Upper lobe of right lung (tissue), 1 donor: ENCODE measurements at regions not wholly inside any gene's neighbourhood (a gene's known extent, or its start where the extent isn't known, plus 50 kb on each side); places are given as distances from the start of the nearest gene placed in this dataset.

ENCODE experiments used
- ATAC-seq: fragments of 200-7000 bp; cut with Tn5 transposase; one replicate; pipeline ENCODE4 v1.9.1; 2020; ENCODE audit warnings: mild to moderate bottlenecking, moderate library complexity
- DNase-seq: peaks from one replicate; pipeline ENCODE4 v3.0.0-alpha.2; 2020
- H3K27ac ChIP-seq: fragments of 200-600 bp; one replicate; pipeline ENCODE4 v1.8.0; 2022
- H3K27me3 ChIP-seq: fragments of 200-600 bp; one replicate; pipeline ENCODE4 v1.8.0; 2022; ENCODE audit warnings: mild to moderate bottlenecking
- H3K36me3 ChIP-seq: fragments of 200-600 bp; one replicate; pipeline ENCODE4 v1.8.0; 2022
- H3K4me1 ChIP-seq: fragments of 200-600 bp; one replicate; pipeline ENCODE4 v1.8.0; 2022
- H3K4me3 ChIP-seq: fragments of 200-600 bp; one replicate; pipeline ENCODE4 v1.8.0; 2022; ENCODE audit warnings: mild to moderate bottlenecking
- H3K9me3 ChIP-seq: fragments of 200-600 bp; one replicate; pipeline ENCODE4 v1.8.0; 2022
- CTCF ChIP-seq: fragments of 200-600 bp; IDR thresholded peaks from one replicate; pipeline ENCODE4 v1.8.0; 2022; ENCODE audit warnings: antibody characterized with exemption
- intact Hi-C: fragments of 100-400 bp; cut with DNase I; formaldehyde crosslinking; loops from one replicate; pipeline ENCODE4 v1.11.0; 2022
- donor health status: DM: no; HTN: yes; CAD: no; lungs with severe emphysema.

GRCh38 chr10:131824371-131825149, 76.2 kb upstream of the PPP2R2D start:
- intact Hi-C loops, result no loop called here
- no peaks in the 10 kb centered on the region for H3K4me1 ChIP-seq
- H3K9me3 ChIP-seq, result no peaks in the 10 kb centered on the region
- no peak for TF ChIP-seq CTCF
- H3K27ac ChIP-seq, result no peak overlapping the region
- ATAC-seq (peak; percentile 46), DNase-seq (peak; percentile 65)
- peaks cover 14% of the 10 kb centered on the region for H3K27me3 ChIP-seq
- no peak overlapping the region for H3K4me3 ChIP-seq
- no peaks in the 10 kb centered on the region for H3K36me3 ChIP-seq

- Histone ChIP-seq H3K27me3 (peaks cover 12% of the 10 kb centered on the region), H3K9me3 (no peaks in the 10 kb centered on the region), H3K4me1 (no peaks in the 10 kb centered on the region), H3K36me3 (no peaks in the 10 kb centered on the region), H3K4me3 (no peak overlapping the region), H3K27ac (no peak overlapping the region)
- no peak for TF ChIP-seq CTCF
- DNase-seq (peak; percentile 11), ATAC-seq (no peak)
- intact Hi-C loops, result no loop called here
Observed at GRCh38 chr10:131825150-131825848, 75.5 kb upstream of the PPP2R2D start.

- no peaks in the 10 kb centered on the region for H3K9me3 ChIP-seq
- no peak overlapping the region for H3K27ac ChIP-seq
- TF ChIP-seq CTCF, result no peak
- no peak overlapping the region for H3K4me3 ChIP-seq
- peaks cover 8% of the 10 kb centered on the region for H3K27me3 ChIP-seq
- ATAC-seq (no peak), DNase-seq (peak; percentile 25)
- no peaks in the 10 kb centered on the region for H3K36me3 ChIP-seq
- intact Hi-C loops, result no loop called here
- H3K4me1 ChIP-seq, result no peaks in the 10 kb centered on the region
Observed at GRCh38 chr10:131825960-131826650, 74.7 kb upstream of the PPP2R2D start.

- peak; percentile 46 for DNase-seq
Observed at GRCh38 chr10:131829156-131829930, 71.5 kb upstream of the PPP2R2D start.

More at GRCh38 chr10:131829156-131829930, 71.5 kb upstream of the PPP2R2D start:
- Histone ChIP-seq H3K36me3 (no peaks in the 10 kb centered on the region), H3K4me1 (no peaks in the 10 kb centered on the region), H3K4me3 (no peak overlapping the region), H3K27me3 (peaks cover 6% of the 10 kb centered on the region), H3K9me3 (no peaks in the 10 kb centered on the region), H3K27ac (no peak overlapping the region)
- intact Hi-C loops, result no loop called here
- TF ChIP-seq CTCF, result no peak
- no peak for ATAC-seq
